Pulmonary artery endothelial cell (primary cell): ENCODE measurements at regions not wholly inside any gene's neighbourhood (a gene's known extent, or its start where the extent isn't known, plus 50 kb on each side); places are given as distances from the start of the nearest gene placed in this dataset.

ENCODE experiments used
- DNase-seq: peaks from one replicate; pipeline ENCODE4 v3.0.0-alpha.2; 2011; ENCODE audit warnings: low read depth, low spot score

DNA sequence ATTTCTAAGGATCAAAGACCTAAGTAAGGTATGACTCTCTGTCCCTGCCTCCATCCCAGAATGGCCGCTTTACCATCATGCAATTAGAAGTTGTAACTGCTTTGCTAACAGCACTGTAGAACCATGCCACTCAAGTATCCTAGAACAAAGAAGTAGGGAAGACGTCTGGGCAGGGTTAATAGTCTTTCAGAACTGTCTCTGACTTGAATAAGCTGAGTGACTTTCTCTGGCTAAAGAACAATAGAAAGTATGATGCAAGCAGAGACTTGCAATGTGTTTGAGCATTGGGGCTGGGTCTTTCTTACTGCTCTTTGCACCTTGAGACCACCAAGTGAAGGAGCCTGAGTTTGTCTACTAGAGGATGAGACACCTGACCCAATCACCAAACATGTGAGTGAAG, 279.6 kb upstream of the JAG1 start:
- no peak for DNase-seq

- DNase-seq = no peak
Measured at GRCh38 chr20:10954137-10954840, 280.5 kb upstream of the JAG1 start.

GRCh38 chr20:10954908-10955580, 281.2 kb upstream of the JAG1 start:
- no peak for DNase-seq

DNA sequence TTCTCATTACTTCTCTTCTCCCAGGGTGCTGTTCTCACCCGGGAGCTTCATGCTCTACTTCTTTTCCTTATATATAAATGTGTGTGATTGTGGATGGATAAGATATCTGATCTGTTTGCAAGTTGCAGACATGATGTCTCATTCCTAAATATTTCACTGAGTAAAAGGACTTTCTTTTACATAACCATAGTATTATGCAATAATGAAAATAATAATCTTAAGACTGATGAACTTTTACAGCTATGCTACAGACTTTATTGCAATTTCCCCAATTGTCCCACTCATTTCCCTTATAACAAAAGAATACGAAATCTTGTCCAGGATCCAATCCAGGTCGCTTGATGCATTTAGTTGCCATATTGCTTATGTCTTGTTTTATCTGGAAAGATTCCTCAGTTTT, 284.5 kb upstream of the JAG1 start:
- no peak for DNase-seq

DNA sequence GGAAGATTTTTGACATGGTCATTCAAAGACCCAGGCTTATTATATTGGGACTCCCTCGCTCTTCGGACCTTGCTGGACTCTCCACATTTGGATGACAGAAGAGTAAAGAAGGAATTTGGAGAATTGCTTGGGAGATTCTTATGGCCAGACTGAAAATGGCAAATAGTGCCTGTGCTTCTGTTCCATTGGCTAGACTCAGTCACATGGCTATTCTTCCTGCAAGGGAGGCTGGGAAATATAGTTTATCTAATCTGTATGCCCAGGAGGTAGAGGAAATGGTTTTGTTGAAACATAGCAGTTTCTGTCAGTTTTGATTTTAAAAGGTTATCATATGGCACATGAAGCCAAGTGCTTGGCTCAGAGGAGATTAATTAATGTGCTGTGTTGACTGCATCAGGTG, 286.6 kb upstream of the JAG1 start:
- no peak for DNase-seq

- peak; percentile 13 for DNase-seq
Measured at GRCh38 chr20:10961651-10962288, 288.0 kb upstream of the JAG1 start.

DNA sequence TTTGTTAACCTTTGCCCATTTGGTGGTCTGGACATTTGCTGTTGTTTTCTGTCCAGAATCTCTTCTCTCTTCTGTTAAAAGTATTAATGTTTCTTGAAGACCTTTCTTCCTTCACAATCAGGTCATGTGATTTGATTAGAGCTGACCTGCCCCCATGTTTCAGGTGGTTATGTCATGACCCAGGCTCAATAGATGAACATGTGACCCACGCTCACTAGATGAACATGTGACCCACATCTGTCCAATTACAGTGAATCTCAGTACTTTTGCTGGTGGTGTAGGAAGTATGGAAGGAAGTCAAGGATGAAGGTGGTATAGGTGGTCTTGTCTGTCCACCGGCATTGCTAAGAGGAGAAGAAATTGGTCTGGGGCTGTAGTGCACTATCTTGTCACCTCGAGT, 289.1 kb upstream of the JAG1 start:
- DNase-seq = no peak

DNA sequence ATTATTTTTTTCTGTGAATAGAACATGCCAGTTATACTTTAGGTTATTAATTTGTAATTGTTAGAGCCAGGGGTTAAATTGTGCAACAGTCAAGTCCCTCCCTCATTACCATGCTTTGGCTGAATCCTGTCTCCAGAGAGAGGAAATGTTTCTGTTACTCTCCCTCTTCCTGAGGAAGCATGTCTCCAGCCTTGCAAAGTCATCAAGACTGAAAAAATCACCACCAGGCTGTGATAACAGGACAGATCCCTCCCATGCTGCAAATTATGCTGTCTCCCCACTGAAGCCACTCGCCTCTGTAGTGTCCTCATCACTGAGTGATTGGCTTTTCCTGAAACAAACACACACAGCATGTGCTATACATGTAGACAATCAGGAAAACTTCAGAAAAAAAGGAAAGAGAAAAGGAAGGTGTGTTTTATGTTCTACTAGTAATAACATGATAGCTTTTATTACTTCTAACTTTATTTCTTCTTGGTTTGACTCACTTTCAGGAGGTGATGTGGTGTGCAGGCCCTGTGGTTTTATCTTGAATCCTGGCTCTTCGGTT, 290.0 kb upstream of the JAG1 start:
- peak; percentile 71 for DNase-seq

GRCh38 chr20:10965936-10966470, 292.2 kb upstream of the JAG1 start:
- DNase-seq = no peak

- DNase-seq = no peak
Measured at GRCh38 chr20:10970109-10970508, 296.3 kb upstream of the JAG1 start.

GRCh38 chr20:10971096-10971495, 297.3 kb upstream of the JAG1 start:
- DNase-seq = no peak

DNA sequence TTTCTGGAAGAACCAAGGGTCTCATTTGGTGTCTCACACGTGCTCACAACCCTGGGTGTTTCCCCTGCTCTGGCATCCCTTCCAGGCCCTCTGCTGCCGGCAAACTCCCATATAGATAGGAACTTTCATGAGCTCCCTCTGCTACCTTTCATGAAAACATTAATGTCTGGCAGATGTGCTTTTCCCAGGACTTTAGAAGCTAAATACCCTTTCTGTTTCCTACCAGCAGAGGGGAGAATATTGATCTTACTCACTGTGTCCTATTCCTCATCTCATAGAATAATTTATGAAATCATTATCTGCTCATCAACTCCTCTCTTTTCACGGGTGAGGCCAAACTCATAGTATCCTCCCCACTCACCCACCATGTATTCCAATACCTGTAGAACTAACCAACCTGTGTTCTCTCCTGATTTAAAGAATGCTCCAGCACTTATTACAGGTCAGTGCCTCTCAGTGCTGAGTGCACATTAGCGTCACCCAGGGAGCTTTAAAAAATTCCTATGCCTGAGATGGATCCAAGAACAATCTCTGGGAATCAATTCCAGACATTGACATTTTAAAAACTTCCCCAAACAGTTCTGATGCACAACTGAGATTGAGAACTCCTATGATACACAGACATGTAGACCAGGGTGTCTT, 298.5 kb upstream of the JAG1 start:
- no peak for DNase-seq

DNA sequence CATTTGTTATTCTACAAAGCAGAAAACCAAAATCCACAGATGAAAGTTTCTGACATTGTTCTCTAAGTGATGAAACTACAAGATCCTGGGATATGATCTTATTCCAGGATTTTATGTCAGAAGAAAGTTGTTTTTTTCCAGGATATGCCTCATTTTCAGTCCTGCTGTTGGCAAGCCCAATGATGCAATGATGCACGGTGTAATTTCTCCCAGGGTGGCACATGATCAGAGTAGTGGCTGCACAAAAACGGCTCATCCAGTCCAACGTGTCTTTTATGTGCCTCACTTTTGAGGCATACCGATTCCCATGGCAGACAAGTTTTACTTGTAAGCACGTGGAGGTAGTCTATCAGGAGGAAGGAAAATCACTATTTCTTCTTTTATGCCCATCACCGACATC, 302.3 kb upstream of the JAG1 start:
- DNase-seq = no peak

- DNase-seq = no peak
Measured at GRCh38 chr20:10978019-10978702, 304.4 kb upstream of the JAG1 start.

GRCh38 chr20:10978713-10979112, 304.9 kb upstream of the JAG1 start:
- DNase-seq = no peak

- no peak for DNase-seq
Measured at GRCh38 chr20:10982692-10983091, 308.9 kb upstream of the JAG1 start.

GRCh38 chr20:10984294-10984693, 310.5 kb upstream of the JAG1 start:
- DNase-seq = no peak

DNA sequence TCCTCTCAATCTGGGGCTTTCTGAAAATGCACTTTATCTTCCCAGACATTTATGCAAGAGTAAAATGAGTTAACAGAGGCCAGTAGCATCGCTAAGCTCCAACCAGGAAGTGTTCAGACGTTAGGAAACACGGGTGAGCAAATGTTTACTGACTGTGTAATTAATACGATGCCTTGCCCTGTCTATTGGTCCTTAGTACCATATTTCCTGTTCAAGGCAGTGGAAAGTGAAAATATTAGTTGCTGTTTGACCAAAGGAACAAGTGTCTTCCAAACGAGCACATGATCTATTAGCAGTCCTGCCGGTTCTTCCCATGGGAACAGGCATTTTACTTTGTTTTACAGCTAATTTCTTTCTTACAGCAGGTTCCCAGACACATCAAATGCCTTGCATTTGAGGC, 311.1 kb upstream of the JAG1 start:
- DNase-seq = no peak

DNA sequence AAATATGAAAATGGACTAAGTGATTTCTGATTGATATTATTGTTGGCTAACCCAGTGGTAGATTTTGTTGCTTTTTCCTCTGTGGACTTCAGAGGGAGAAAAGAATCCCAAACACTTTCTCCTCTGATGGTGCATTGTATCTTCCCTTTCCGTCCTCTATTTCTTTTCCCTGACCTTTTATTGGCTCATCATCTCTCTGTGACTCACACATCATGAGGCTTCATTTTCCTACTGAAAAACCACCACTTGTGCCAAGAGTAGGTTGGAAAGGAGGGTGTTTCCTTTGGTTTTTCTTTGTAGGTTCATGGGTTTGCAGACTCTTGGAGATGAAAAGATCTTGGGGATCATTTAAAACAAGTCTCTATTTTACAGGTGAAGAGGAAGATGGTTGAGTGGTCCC, 311.7 kb upstream of the JAG1 start:
- DNase-seq = no peak

DNA sequence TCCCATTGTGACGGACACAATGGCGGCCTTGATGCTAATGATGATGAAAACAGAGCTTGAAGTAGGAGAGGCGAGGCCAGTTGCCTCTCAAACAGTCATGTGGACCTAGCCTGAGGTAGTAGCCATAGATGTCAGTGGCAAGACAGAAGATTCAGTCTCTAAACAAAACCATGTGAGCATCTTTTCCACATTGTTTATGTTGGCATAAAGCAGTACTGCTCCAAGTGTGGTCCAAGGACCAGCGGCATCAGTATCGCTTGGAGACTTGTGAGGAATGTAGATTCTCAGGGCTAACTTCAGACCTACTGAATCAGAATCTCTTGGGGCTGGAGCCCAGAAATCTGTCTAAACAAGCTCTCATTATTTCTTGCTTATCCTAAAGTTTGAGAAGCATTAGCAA, 312.8 kb upstream of the JAG1 start:
- DNase-seq = no peak
